Neural progenitor cell (in vitro differentiated cells): ENCODE measurements at regions not wholly inside any gene's neighbourhood (a gene's known extent, or its start where the extent isn't known, plus 50 kb on each side); places are given as distances from the start of the nearest gene placed in this dataset.

Experiments used
- DNase-seq: peaks from one replicate; pipeline ENCODE4 v3.0.0-alpha.2; 2016; ENCODE audit warnings: low spot score
- H2AFZ ChIP-seq: fragments of 200-600 bp; sonication (generic); replicated peaks from 2 replicates; pipeline ENCODE4 v1.6.1; 2016; ENCODE audit warnings: antibody characterized with exemption
- H3F3A ChIP-seq: fragments of 200-600 bp; sonication (generic); 2 replicates; pipeline ENCODE4 v1.6.1; 2016; ENCODE audit warnings: antibody characterized with exemption, low read depth
- H3K27ac ChIP-seq: fragments of 200-600 bp; sonication (generic); 2 replicates; pipeline ENCODE4 v1.5.1; 2016; ENCODE audit warnings: mild to moderate bottlenecking
- H3K27me3 ChIP-seq: fragments of 200-600 bp; sonication (generic); 2 replicates; pipeline ENCODE4 v1.6.1; 2016; ENCODE audit warnings: mild to moderate bottlenecking, moderate library complexity
- H3K36me3 ChIP-seq: fragments of 200-600 bp; sonication (generic); 2 replicates; pipeline ENCODE4 v1.5.1; 2016
- H3K4me1 ChIP-seq: fragments of 200-600 bp; sonication (generic); 2 replicates; pipeline ENCODE4 v1.6.1; 2016; ENCODE audit warnings: mixed run types
- H3K4me2 ChIP-seq: fragments of 200-600 bp; sonication (generic); 2 replicates; pipeline ENCODE4 v1.6.1; 2016
- H3K4me3 ChIP-seq: fragments of 200-600 bp; sonication (generic); 2 replicates; pipeline ENCODE4 v1.5.1; 2016
- H3K79me2 ChIP-seq: fragments of 200-600 bp; sonication (generic); 2 replicates; pipeline ENCODE4 v1.6.1; 2016; ENCODE audit warnings: low read depth
- H3K9ac ChIP-seq: fragments of 200-600 bp; sonication (generic); 2 replicates; pipeline ENCODE4 v1.6.1; 2016
- H3K9me3 ChIP-seq: fragments of 200-600 bp; sonication (generic); 2 replicates; pipeline ENCODE4 v1.5.1; 2016; ENCODE audit warnings: low read depth
- H4K20me1 ChIP-seq: fragments of 200-600 bp; sonication (generic); 2 replicates; pipeline ENCODE4 v1.6.1; 2016; ENCODE audit warnings: low read depth
- H3K27ac Mint-ChIP-seq: 3 replicates; pipeline ENCODE4 v1.8.0; 2021; ENCODE audit warnings: mixed read lengths
- H3K27me3 Mint-ChIP-seq: 2 replicates; pipeline ENCODE4 v1.8.0; 2022; ENCODE audit warnings: low read depth, mild to moderate bottlenecking, inconsistent platforms, moderate library complexity, mixed read lengths; ENCODE audit not compliant: insufficient read depth
- H3K36me3 Mint-ChIP-seq: 3 replicates; pipeline ENCODE4 v1.8.0; 2021; ENCODE audit warnings: mixed read lengths
- H3K4me1 Mint-ChIP-seq: 3 replicates; pipeline ENCODE4 v1.8.0; 2021; ENCODE audit warnings: mixed read lengths
- H3K4me3 Mint-ChIP-seq: 3 replicates; pipeline ENCODE4 v1.8.0; 2021; ENCODE audit warnings: mild to moderate bottlenecking, moderate library complexity, mixed read lengths
- H3K9me3 Mint-ChIP-seq: 3 replicates; pipeline ENCODE4 v1.8.0; 2020; ENCODE audit warnings: mixed read lengths
- EZH2 ChIP-seq: fragments of 200-600 bp; sonication (generic); IDR thresholded peaks from 2 replicates; pipeline ENCODE4 v1.6.1; 2017; ENCODE audit warnings: antibody characterized with exemption, mild to moderate bottlenecking, moderate library complexity
- EZH2phosphoT487 ChIP-seq: fragments of 200-600 bp; sonication (generic); IDR thresholded peaks from 2 replicates; pipeline ENCODE4 v1.6.1; 2017; ENCODE audit warnings: antibody characterized with exemption
- TF ChIP-seq, protein P1 (sequence below): fragments of 200-600 bp; sonication (generic); IDR thresholded peaks from 2 replicates; pipeline ENCODE4 v1.5.1; 2017; ENCODE audit warnings: antibody characterized with exemption, mild to moderate bottlenecking

DNA sequence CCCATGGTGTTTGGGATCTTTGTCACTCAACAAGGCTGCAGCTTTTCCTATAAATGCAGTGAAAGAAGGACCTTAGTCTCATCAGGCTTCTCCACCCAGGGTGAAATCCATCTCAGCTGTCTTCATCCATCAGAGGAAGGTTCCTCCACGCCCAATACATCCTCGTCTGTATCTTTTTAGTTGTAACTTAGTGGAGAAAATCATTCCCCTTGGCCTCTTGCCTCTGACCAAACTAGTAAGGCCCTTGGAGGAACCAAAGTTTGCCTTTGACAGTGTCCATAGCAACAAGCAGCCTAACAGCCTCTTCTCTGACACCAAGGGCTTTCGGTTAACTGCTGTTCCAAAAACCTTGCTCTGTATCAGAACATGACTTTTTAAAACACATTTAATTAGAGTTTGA is 230.3 kb upstream of the ECI2 start:
- Histone ChIP-seq H3K36me3 (no peaks in the 10 kb centered on the region), H3K79me2 (no peaks in the 10 kb centered on the region), H4K20me1 (no peaks in the 10 kb centered on the region), H2AFZ (no peak overlapping the region), H3K27me3 (no peaks in the 10 kb centered on the region), H3K27ac (no peak overlapping the region), H3K4me2 (no peak overlapping the region), H3K4me1 (peaks cover 15% of the 10 kb centered on the region), H3F3A (no peaks in the 10 kb centered on the region), H3K9ac (no peak overlapping the region), H3K9me3 (no peaks in the 10 kb centered on the region), H3K4me3 (no peak overlapping the region)
- Mint-ChIP-seq H3K36me3 (no peaks in the 10 kb centered on the region), H3K27me3 (peaks cover 15% of the 10 kb centered on the region), H3K27ac (no peak overlapping the region), H3K4me1 (peaks cover 11% of the 10 kb centered on the region), H3K4me3 (no peak overlapping the region), H3K9me3 (peaks cover 3% of the 10 kb centered on the region)
- TF ChIP-seq, protein P1, sequence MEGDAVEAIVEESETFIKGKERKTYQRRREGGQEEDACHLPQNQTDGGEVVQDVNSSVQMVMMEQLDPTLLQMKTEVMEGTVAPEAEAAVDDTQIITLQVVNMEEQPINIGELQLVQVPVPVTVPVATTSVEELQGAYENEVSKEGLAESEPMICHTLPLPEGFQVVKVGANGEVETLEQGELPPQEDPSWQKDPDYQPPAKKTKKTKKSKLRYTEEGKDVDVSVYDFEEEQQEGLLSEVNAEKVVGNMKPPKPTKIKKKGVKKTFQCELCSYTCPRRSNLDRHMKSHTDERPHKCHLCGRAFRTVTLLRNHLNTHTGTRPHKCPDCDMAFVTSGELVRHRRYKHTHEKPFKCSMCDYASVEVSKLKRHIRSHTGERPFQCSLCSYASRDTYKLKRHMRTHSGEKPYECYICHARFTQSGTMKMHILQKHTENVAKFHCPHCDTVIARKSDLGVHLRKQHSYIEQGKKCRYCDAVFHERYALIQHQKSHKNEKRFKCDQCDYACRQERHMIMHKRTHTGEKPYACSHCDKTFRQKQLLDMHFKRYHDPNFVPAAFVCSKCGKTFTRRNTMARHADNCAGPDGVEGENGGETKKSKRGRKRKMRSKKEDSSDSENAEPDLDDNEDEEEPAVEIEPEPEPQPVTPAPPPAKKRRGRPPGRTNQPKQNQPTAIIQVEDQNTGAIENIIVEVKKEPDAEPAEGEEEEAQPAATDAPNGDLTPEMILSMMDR = no peak
- TF ChIP-seq EZH2 (no peak), EZH2phosphoT487 (no peak)
- DNase-seq = no peak

DNA sequence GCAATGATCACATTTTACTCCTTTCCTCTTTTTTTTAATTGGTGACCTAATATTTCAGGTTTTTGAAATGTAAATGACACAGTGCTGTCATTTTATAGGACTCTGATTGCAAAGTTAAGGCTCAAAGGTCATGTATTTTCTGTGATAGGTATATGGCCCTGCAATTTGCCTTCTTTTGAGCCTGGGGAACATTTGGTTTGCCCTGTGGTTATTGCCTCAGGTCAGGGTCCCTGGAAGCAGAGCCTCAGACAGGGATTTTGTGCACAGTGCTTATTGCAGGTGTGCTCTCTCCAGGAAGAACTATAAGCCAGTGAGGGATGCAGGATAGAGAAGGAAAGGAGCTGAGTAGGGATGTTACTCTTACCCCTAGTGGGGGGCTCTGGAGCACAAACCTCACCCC is 229.3 kb upstream of the ECI2 start:
- no peaks in the 10 kb centered on the region for H3K79me2 ChIP-seq
- no peaks in the 10 kb centered on the region for H4K20me1 ChIP-seq
- H3K9me3 ChIP-seq = no peaks in the 10 kb centered on the region
- H3K4me1 Mint-ChIP-seq = peaks cover 16% of the 10 kb centered on the region
- no peaks in the 10 kb centered on the region for H3K36me3 ChIP-seq
- H3K4me3 ChIP-seq = no peak overlapping the region
- H3K9ac ChIP-seq = no peak overlapping the region
- H3K27me3 ChIP-seq = no peaks in the 10 kb centered on the region
- no peak overlapping the region for H2AFZ ChIP-seq
- no peaks in the 10 kb centered on the region for H3K36me3 Mint-ChIP-seq
- no peak overlapping the region for H3K4me2 ChIP-seq
- peaks cover 15% of the 10 kb centered on the region for H3K27me3 Mint-ChIP-seq
- no peaks in the 10 kb centered on the region for H3F3A ChIP-seq
- DNase-seq = no peak
- H3K4me3 Mint-ChIP-seq = no peak overlapping the region
- no peak for TF ChIP-seq EZH2
- no peak for TF ChIP-seq EZH2phosphoT487
- TF ChIP-seq, protein P1 = no peak
- H3K4me1 ChIP-seq = peaks cover 15% of the 10 kb centered on the region
- peaks cover 1% of the 10 kb centered on the region for H3K9me3 Mint-ChIP-seq
- H3K27ac Mint-ChIP-seq = no peak overlapping the region
- H3K27ac ChIP-seq = no peak overlapping the region

DNA sequence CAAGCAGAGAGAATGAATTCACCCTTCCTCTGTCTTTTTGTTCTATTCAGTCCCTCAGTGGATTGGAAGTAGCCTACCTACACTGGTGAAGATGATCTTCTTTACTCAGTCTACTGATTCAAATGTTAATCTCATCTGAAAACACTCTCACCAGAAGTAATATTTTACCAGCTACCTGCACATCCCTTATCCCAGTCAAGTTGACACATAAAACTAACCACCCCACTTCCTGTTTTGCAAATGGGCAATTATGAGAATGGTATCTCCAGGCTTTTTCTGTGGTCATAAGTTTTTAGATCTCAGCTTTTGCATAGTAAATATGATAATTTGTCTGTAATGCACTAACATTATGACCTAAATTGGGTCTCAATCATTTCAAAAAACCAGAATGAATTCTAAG is 228.8 kb upstream of the ECI2 start:
- no peak overlapping the region for H3K4me2 ChIP-seq
- H3K27ac ChIP-seq = no peak overlapping the region
- H3K27me3 ChIP-seq = no peaks in the 10 kb centered on the region
- TF ChIP-seq, protein P1 = no peak
- TF ChIP-seq EZH2phosphoT487 (no peak), EZH2 (no peak)
- peaks cover 15% of the 10 kb centered on the region for H3K4me1 ChIP-seq
- Mint-ChIP-seq H3K4me1 (peaks cover 21% of the 10 kb centered on the region), H3K27me3 (peaks cover 15% of the 10 kb centered on the region), H3K4me3 (no peak overlapping the region), H3K9me3 (no peaks in the 10 kb centered on the region), H3K36me3 (no peaks in the 10 kb centered on the region), H3K27ac (no peak overlapping the region)
- H3F3A ChIP-seq = no peaks in the 10 kb centered on the region
- H3K79me2 ChIP-seq = no peaks in the 10 kb centered on the region
- H3K36me3 ChIP-seq = no peaks in the 10 kb centered on the region
- no peak overlapping the region for H3K9ac ChIP-seq
- no peaks in the 10 kb centered on the region for H3K9me3 ChIP-seq
- no peak overlapping the region for H2AFZ ChIP-seq
- no peak for DNase-seq
- H4K20me1 ChIP-seq = no peaks in the 10 kb centered on the region
- no peak overlapping the region for H3K4me3 ChIP-seq
